ENCODE measurements at regions not wholly inside any gene's neighbourhood (a gene's known extent, or its start where the extent isn't known, plus 50 kb on each side); places are given as distances from the start of the nearest gene placed in this dataset.

- no peak overlapping the region for H2AFZ ChIP-seq (ENCODE audit: low read depth, low read length)
- no peaks in the 10 kb centered on the region for H3K79me2 ChIP-seq (replicated peaks; ENCODE audit: insufficient read depth, low read length)
- no peaks in the 10 kb centered on the region for H4K20me1 ChIP-seq (ENCODE audit: insufficient read depth)
- no peak for TF ChIP-seq EZH2 (IDR thresholded peaks at IDR 0.05; ENCODE audit: borderline replicate concordance, insufficient read depth, low read length, poor library complexity, severe bottlenecking)
- no peak for TF ChIP-seq EP300 (conservative IDR thresholded peaks at IDR 0.05; ENCODE audit: poor library complexity, severe bottlenecking)
- TF ChIP-seq REST (IDR thresholded peaks at IDR 0.05; ENCODE audit: borderline replicate concordance), result no peak
- no peak for TF ChIP-seq TAF1 (IDR thresholded peaks at IDR 0.05; ENCODE audit: low read depth)
- TF ChIP-seq RAD21 (conservative IDR thresholded peaks at IDR 0.05), result no peak
- no peak for TF ChIP-seq CTCF (IDR thresholded peaks at IDR 0.05; ENCODE audit: poor library complexity, severe bottlenecking)
- TF ChIP-seq SMC3 (conservative IDR thresholded peaks at IDR 0.05; ENCODE audit: poor library complexity), result no peak
- H3K9me3 ChIP-seq (ENCODE audit: low read length), result no peaks in the 10 kb centered on the region
- no peak overlapping the region for H3K4me2 ChIP-seq (ENCODE audit: low read length)
- no peaks in the 10 kb centered on the region for H3K27me3 ChIP-seq (ENCODE audit: insufficient read depth, low read depth, low read length)
- no peaks in the 10 kb centered on the region for H3K36me3 ChIP-seq (ENCODE audit: insufficient read depth, low read length)
- no peak overlapping the region for H3K9ac ChIP-seq (ENCODE audit: low read length)
- H3K9me2 ChIP-seq (ENCODE audit: insufficient read depth, low read length), result no peaks in the 10 kb centered on the region
- H3F3A ChIP-seq (ENCODE audit: insufficient read depth, low read length, poor library complexity, severe bottlenecking), result no peaks in the 10 kb centered on the region
- H3K27ac ChIP-seq (ENCODE audit: low read length), result no peak overlapping the region
- H3K4me3 ChIP-seq (ENCODE audit: low read length), result no peak overlapping the region
These were observed 84.9 kb upstream of the MEF2C start for GRCh38 chr5:88967633-88968585.

- Histone ChIP-seq H3F3A (ENCODE audit: insufficient read depth, low read length, poor library complexity, severe bottlenecking) (no peaks in the 10 kb centered on the region), H3K4me3 (ENCODE audit: low read length) (no peak overlapping the region), H3K4me2 (ENCODE audit: low read length) (no peak overlapping the region), H2AFZ (ENCODE audit: low read depth, low read length) (no peak overlapping the region), H3K9ac (ENCODE audit: low read length) (no peak overlapping the region), H3K36me3 (ENCODE audit: insufficient read depth, low read length) (no peaks in the 10 kb centered on the region), H3K9me3 (ENCODE audit: low read length) (no peaks in the 10 kb centered on the region), H4K20me1 (ENCODE audit: insufficient read depth) (no peaks in the 10 kb centered on the region), H3K27ac (ENCODE audit: low read length) (no peak overlapping the region), H3K27me3 (ENCODE audit: insufficient read depth, low read depth, low read length) (no peaks in the 10 kb centered on the region), H3K79me2 (replicated peaks; ENCODE audit: insufficient read depth, low read length) (no peaks in the 10 kb centered on the region), H3K9me2 (ENCODE audit: insufficient read depth, low read length) (no peaks in the 10 kb centered on the region)
- TF ChIP-seq EZH2 (IDR thresholded peaks at IDR 0.05; ENCODE audit: borderline replicate concordance, insufficient read depth, low read length, poor library complexity, severe bottlenecking) (no peak), MXI1 (conservative IDR thresholded peaks at IDR 0.05; ENCODE audit: poor library complexity, severe bottlenecking) (no peak), CTCF (IDR thresholded peaks at IDR 0.05; ENCODE audit: poor library complexity, severe bottlenecking) (no peak), EP300 (conservative IDR thresholded peaks at IDR 0.05; ENCODE audit: poor library complexity, severe bottlenecking) (no peak), POLR2AphosphoS5 (IDR thresholded peaks at IDR 0.05) (no peak), SMC3 (conservative IDR thresholded peaks at IDR 0.05; ENCODE audit: poor library complexity) (no peak), RAD21 (conservative IDR thresholded peaks at IDR 0.05) (no peak), TAF1 (IDR thresholded peaks at IDR 0.05; ENCODE audit: low read depth) (no peak), REST (IDR thresholded peaks at IDR 0.05; ENCODE audit: borderline replicate concordance) (no peak)
These were observed 81.8 kb upstream of the MEF2C start for GRCh38 chr5:88964831-88965230.

Data from neural cell (in vitro differentiated cells).